Stimulated activated CD4-positive, alpha-beta T cell treated with anti-CD3 and anti-CD28 coated beads, Interleukin-1b, Interleukin-23, amount 100 ng/mL, for 1 hour (primary cell): ENCODE measurements at regions not wholly inside any gene's neighbourhood (a gene's known extent, or its start where the extent isn't known, plus 50 kb on each side); places are given as distances from the start of the nearest gene placed in this dataset.

ENCODE experiments used
- DNase-seq, 2 donors: peaks; one replicate each; pipeline ENCODE4 v3.0.0-alpha.2; 2020; ENCODE audit warnings: low read depth in 2 of 2

DNA sequence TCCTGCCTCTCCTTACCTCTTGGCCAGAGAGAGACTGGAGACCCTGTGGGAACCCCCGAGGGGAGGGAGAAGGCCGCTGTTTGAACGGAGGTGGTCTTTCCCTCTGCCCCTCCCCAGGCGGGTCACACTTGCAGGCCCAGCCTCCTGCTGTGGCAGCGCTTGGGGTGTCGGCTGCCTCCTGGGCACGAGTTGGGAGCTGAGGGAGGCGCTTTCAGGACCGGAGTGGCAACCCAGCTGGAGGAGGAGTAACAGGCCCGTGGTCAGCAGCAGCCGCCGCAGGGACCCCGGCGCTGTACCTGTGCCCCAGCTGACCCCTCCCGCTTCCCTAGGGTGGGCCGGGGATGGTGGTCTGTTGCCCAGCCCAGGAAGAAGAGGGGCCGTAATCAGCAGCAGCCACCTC is 278.3 kb downstream of the SEC14L1 start:
- DNase-seq = no peak

DNA sequence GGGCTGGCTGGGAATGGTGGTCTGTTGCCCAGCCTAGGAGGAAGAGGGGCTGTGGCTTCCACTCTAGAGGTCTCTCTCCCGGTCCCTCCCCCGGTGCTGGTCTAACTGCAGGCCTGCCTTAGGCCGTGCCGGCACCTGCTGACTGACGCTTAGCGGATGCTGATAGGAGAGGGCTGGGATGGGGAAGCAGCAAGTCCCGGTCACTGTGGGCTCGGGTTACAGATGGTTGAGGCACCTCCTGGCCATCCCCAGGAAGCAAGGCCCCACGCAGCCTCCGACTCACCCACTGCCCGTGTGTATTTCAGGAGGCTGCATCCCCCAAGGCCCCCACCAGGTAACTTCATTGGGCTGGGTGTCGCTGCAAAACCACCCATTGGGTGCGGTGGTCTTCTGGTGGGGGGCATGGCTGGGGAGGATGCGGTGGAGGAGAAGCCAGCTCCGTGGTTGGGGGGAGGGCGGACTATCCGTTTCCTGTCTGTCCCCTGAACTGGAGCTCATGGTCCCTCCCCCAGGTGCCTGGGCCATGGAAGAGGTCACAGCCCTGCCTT is 278.9 kb downstream of the SEC14L1 start:
- DNase-seq = no peak

DNA sequence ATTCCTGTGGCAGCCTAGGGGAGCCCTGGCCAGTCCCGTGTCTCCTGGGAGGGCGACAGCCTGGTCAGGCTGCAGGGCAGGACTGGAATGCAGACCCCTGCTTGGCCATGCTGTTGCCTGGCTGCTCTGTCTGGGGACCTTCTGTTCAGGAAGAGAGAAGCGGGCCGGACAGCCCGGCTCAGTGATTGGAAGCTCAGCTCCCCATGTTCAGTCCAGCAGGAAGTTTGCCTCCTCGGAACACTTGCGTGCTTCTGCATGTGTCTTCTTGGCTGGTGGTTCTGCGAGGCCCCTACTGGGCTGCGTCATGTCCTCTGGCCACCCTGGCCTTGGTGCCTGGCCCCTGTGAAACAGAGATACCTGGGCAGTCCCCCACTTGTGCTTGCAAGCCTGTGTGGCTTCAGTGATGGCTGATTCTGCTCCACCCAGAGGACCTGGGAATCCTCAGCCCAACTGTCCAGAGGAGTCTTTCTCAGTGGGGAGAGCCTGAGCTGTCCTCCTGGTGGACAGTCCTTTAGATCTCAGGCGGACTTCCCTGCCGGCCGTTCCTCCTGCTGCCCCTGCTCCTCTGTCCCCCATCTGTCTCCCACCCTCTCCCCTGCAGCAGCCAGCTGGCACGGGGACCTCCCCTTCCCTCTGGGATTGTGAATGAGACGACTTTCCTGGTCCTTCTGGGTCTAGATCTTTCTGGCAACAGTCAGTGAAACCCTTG is 279.5 kb downstream of the SEC14L1 start:
- DNase-seq = no peak

DNA sequence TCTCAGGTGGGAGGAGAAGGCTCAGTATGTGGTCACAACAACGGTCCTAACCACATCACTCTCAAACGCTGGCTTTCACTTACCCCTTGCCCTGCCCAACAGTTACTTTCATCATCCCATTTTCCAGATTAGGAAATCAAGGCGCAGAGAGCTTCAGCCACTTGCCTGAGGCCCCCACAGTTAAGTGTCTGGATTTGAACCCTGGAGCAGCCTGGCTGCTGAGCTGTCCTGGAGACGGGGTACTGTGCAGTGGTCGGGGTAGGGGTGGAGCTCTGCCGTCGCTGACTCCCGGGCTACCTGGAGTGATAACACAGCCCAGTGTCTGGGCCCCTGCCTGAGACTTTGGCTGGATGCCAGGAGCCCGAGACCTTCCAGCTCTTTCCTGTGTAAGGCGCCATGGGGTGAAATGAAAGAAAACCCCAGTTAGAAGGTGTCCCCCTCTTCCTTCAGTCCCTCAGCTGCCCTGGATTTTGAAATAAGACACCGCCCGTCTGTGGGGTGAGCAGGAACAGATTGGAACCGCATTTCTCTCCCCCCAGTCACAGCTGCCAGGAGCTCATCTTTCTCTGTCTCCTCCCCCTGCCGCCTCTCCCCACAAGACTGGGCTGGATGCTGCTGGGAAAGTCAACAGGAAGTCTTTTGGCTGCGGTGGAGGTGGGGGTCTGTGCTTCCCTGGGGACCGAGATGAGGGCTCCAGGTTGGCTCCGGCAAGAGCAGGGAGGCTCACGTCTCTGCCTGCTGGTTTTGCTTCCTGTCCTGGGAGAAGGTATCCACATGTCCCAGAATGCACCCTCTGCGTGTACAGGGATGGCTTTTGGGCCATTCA is 280.2 kb downstream of the SEC14L1 start:
- DNase-seq = no peak

DNA sequence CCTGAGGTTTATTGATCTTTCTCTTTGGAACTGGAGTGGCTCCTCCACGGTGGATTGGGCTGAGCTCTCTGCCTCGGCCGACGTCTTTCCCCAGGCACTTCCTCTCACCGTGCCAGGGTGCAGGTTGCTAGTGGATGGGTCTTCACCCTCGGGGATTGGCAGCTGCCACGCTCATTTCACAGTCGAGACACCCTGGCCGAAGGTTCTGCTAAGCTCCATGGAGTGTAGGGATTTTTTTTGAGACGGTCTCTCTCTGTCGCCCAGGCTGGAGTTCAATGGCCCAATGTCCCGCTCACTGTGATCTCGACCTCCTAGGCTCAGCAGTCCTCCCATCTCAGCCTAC is 280.8 kb downstream of the SEC14L1 start:
- no peak for DNase-seq

DNA sequence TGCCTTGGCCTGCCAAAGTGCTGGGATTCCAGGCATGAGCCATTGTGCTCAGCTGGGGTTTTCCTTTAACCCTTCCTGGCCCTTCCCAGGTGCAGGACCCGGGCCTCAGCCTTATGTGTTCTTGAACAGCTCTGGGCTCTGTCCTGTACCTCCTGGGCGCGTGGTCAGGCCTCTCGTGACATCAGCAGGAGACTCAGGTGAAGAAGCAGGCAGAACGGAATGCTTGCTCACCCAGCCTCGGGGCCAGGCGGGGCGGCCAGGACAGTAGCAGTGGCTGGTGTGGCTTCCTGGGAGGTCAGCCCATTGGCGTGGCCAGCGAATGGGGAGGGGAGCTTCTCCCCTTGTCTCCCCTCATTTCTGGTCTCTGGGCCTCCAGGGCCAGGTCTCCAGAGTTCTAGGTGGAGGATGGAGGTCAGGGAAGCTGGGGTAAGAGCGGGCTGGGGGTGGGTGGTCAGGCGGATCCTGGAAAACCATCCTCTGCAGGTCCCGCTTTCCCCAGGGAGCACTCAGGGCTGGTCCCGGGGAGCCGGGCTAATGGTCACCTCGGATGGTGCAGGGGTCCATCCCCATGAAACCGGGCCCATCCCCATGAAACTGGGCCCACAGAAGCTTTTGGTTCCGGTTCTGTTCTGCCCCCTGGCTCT is 281.5 kb downstream of the SEC14L1 start:
- DNase-seq = no peak

DNA sequence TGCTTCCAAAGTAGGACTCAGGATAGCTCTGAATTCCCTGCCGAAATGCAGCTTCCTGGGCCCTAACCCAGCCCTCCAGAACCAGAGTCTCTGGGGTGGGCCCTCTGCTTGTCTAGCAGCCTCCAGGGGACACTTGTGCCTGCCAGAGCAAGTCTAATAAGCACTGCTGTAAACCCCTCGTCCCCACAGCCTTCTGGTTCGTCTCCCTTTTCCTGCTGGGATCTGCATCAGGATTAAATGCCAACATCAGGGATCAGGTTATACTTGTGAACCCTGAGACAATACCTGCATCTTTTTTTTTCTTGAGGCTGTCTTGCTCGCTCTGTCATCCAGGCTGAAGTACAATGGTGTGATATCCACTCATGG is 282.0 kb downstream of the SEC14L1 start:
- DNase-seq = no peak

DNA sequence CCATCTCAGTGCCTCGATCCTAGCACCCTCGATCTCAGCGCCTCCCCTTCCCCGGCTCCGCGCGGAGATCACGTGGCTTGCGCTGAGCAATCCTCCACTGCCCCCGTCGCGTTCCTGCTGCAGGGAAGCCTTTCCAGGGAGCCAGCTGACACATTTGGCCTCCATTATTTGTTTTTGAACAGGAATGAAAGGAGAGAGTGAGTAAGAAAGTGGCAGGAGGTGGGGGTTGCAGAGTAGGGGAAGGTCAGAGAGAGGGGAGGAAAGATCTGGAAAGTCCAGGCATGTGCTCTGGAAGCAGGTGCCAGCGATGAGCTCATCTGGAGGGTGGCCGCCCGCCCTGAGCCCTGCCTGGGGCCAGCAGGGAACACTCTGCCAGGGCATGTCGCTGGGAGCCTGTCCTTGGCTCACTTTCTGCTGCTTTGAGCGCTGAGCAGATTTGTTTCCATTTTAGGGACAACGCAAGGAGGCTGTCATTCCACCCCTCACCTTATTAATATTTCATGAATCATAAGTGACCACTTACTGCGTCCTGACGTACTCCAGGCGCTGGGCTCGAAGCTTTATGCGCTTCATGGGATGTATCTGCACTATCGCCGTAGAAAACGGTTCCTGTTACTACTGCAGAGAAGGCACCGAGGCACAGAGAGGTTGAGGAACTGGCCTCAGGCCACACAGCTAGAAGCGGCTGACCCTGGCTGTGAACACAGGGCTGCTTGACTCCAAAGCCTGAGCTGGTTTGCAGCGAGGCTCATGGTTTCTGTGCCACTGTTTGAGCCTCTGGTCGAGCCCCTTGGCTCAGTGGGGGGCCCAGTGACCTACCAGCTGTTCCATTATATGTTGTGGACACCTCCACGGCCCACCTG is 283.1 kb downstream of the SEC14L1 start:
- no peak for DNase-seq

DNA sequence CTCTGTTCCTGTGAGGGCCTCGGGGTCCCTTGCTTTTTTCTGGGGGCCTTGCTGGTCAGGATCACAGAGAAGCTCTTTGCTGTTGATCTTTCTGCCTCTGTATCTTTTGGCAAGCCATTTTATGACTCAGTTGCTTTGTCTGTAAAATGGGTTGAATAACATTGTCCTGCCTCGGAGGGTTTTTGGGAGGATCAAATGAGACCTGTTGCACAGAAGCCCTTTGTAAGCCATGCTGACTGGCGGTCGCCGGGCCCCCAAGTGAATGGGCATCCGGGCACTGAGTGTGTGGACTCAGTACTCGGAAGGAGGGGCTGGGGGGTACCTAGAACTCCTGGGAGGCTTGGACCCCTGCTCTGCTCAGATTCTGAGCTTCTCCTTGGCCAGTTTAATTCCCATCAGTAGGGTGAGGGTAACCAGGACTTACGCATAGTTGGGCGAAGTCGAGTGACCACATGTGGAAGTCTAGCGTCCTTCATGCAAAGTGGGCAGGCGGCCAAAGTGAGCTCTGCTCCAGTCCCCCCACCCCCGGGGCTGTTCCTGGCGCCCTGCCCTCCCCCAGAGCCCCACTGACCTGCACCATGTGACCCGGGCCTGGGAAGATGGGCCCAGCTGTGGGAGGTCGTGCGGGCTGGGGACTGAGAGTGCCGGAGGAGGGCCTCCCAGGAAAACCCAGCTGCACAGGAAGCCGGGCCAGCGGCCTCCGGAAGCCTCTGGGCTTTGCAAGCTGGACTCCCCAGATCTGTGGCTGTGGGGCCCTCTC is 284.0 kb downstream of the SEC14L1 start:
- DNase-seq = no peak

DNA sequence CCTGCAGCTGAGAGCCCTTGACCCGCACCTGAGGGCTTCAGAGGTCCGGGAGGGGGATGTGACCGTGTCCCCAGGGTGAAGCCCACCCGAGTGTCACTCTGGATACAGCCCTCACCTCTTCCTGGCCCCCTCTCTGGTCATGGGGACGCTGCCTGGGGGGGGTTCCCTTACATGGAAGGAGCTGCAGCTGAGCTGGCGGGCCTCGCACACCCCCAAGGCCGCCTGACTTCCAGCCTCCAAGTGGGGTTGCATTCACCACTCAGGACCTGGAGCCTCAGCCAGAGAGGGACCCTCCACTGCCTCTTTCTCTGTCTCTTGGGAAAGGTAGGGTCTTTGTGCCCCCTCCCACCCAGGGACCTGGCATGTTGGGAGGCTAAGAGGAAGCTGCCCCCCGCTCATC is 284.6 kb downstream of the SEC14L1 start:
- no peak for DNase-seq

DNA sequence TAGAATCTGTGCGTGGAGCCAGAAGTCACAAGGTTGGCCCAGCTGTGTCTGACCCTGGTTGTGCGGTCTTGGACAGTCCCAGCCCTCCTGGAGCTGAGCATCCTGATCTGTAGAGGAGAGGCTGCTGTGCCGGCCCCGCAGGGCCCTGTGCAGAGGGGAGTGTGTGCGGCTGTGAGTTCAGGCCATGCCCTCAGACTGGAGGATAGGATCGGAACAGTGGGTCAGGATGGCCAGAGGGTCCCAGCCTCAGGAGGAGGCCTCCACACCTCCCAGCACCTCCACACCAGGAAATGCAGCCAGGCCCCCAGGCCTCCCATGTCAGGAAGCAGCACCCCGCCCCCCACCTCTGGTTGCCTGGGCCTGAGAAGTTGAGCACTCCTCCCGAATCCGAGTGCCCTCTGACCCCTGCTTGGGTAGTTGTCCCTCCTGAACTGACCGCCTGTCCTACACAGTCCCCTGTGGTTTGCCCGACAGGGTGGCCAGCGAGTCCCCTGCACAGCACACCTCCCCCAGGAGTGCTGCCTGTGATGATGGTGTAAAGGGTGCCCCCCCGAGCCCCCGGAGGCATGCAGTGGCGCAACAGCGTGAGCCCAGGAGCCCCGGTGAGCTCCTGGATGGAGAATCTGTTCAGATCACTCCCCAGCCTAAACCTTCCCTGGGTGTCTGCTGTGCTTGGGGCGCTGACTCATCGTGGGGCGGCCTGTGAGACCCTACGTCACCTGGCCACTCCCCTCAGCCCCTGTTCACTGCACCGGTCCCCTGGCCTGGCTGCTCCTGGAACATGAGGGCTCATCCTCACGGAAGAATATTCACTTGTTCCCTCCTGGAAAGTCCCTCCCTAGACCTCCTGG is 285.2 kb downstream of the SEC14L1 start:
- no peak for DNase-seq

DNA sequence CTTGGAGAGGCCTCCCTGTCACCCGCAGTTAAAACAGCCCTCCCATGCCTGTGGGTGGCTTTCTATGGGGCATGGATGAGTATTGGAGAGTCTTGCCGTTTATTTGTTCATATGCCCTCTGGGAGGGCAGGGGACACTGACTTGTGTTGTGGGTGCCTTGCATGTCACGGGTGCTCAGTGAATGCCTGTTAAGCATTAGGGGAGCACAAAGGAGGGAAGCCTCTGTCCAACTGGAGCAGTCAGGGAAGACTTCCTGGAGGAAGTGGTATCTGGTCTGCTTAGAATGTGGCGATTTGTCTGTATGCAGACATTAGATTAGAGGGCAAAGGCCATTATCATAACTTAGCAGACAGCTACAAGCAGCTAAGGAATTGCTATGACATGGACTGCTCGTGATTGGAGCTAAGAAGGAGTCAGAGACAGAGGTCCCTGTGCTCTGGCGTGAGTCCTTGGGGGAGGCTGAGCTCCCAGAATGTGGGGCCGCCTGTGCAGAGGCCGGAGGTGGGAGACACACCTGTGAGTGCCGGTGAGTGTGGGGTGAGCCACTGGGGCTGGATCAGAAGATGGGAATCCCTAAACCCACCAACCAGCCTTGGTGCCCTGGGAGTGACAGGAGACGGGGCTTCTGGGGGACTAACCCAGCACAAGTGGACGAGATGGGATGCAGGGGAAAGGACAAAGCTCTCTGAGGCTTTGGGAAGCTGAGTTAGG is 286.1 kb downstream of the SEC14L1 start:
- DNase-seq = no peak

DNA sequence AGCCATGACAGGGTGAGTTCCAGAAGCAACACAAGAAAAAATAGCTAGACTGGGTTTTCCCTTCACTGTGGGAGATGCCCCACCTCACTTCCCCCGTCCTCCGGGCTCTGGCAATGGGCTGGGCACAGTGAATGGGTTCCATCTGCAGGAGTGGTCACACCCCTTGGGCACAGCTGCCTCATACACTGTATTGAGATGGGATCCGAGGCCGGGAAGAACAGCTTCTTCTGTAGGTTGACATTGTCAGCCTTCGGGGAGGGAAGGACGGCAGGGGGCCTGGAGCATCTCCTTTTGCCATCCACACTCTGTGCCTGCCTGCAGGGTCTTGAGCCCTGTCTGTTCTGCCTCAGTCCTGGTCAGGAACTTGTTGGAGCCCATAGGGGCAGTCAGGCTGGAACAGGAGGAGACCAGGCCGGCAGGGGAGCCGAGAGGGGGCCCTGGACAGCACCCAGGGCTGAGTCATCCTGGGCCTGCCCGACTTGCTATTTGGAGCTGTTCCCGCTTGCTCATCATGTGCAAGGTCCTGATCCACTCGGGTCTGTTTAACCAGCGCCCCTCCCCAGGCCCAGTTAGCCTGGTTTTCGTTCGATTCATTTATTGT is 286.7 kb downstream of the SEC14L1 start:
- DNase-seq = no peak

DNA sequence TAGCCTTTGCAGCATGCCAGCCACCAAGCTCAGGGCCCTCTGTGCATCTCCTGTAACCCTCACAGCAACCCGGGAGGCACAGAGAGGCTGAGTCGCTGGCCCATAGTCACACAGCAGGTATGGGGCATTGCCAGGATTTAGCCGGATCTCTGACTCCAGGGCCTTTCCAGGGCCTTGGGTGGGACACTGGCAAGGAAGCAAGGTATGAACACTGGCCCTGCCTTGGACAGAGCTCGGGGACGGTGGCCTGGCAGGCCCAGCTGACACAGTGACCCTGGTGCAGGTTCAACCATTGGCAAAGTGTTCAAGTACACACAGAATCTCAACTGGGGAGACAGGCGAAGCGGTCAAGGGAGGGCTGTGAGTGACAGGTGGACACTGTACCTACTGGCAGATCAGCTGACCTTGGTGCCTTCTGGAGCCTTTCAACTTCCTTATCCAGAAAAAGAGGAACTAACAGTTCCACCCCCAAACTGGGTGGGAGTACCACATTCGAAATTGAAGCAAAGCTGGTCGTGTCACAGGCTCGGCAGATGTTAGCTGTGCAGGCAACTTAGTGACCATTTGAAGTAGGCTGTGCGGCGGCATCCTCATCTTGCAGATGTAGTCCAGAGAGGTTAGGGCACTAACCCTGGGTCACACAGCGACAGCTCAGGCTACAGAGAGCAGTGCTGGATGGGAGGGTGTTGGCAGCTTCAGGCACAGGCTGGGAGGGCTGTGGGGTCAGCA is 287.4 kb downstream of the SEC14L1 start:
- no peak for DNase-seq

DNA sequence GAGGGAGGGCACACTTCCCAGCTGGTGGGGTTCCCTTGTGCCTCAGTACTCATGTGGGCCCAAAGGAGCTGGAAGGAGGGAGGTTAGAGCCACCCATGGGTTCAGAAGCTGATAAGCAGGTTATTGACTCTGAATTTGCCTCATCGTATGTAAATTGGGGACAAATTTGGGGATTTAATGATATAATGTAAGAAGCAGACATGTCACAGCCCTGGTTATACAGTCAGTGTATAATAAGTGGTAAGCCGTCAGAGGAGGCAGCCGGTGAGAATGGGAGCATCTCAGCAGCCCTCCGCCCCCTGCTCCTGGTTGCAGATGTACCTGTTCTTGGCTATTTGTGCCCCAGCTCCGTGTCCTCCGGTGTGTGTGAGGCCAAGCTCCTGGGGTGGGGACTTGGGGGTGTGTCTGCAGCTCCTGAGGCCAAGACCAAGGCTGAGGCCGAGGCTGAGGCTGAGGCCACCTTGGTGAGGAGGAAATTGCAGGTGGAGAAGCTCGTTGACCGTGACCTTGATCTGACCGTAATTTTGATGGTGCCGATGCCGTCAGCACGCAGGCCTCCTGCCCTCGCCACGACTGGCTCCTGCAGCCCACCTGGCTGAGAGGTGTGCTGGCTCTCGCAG is 288.1 kb downstream of the SEC14L1 start:
- no peak for DNase-seq

DNA sequence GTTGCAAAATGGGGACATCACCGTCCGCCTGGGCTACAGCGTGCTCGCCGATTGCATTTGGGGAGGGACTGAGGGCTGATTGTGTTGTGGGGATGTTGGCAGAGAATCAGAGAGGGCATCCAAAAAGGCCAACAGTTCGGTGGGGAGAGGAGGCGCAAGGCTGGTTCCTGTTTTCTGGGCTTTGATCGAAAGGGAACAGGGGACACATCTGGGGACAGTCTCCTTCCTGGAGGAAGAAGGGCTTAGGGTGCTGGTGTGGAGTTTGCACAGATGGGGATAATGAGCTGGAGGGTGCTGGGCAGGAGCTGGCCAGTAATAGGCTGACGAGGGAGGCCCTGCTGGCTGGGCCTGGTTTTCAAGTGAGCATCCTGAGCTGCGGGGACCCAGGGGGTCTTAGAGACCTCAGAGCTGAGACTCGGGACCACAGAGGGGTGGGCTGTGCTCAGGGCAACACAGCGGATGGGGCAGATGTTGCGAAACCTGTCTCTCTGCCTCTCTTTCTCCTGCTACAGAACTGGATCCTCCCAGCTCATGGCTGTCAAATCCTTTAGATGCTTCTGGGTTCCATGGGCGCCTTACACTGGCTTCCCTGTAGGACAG is 288.7 kb downstream of the SEC14L1 start:
- no peak for DNase-seq

DNA sequence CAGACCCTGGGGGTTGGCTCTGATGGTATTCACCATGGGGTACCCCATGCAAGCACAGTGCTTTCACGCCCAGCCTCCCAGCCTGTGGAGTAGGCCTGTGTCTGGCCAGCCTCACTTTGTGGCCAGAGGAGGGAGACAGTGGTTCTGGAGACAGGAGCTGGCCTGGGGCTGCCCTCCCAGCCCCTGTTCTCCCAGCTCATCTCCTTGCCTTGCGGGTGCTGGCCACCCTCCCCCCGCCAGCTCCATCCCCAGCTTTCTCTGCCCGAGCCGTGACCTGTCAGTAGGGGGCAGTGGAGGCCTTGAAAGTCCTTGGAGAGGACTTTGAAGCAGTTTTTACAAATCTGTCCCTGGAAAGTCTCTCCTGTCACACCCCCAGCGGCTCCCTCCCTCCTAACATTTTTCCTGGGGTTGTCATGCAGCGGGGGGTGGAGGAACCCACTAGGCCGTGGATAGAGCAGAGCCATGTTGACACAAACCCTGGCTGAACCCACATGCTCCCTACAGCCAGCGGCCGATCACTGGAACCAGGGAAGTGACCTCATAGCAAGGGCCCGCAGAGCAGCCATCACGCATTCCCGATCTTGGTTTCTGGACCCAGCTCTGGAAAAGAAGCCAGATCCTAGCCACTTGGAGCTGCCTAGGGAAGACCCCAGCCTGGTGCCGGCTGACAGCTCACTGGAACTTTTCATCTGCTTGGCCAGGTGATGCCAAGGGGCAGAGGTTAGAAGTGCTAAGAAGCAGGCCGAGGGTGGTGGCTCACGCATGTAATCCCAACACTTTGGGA is 289.4 kb downstream of the SEC14L1 start:
- peak; percentile 64 to 81 for DNase-seq
